ENCODE measurements at regions not wholly inside any gene's neighbourhood (a gene's known extent, or its start where the extent isn't known, plus 50 kb on each side); places are given as distances from the start of the nearest gene placed in this dataset.
A peak's percentile ranks its signal among the peaks of the same experiment; 100 is the strongest.

DNA sequence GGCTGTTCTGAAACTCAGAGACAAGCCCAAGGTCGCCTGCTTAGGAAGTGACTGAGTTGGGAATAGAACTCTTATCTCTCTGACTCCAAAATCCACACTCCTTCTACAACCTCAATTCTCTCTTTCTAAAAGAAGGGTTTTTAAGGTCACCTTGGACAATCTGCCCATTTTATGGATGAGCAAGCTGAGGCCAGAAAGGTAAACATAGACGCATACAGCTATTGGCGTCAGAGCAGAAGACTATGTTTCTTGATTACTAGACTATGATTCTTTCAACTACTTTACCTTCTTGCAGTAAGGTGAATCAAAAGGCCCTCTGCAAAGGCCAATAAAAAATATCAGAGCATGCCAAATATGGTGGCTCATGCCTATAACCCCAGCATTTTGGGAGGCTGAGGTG, 276.6 kb downstream of the CLIC5 start:
- no peak for DNase-seq

DNA sequence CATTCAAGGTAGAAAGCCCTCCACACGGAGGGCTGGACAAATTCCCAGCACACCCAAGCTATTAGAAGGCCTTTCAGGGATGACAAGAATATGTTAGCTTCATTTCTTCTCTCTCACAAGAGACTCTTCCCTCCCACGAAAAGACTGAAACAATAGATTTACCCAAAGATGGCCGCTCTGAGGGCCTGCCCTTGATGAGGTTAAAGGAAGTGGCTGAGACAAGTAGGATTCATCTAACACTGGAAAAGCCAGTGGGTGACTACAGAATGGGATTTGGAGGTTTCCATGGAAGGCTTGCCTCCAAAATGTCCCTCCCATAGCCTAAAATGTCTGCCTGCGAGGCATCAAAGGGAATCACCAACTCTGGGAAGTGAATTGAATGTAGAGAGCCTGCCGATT, 277.6 kb downstream of the CLIC5 start:
- no peak for DNase-seq

DNA sequence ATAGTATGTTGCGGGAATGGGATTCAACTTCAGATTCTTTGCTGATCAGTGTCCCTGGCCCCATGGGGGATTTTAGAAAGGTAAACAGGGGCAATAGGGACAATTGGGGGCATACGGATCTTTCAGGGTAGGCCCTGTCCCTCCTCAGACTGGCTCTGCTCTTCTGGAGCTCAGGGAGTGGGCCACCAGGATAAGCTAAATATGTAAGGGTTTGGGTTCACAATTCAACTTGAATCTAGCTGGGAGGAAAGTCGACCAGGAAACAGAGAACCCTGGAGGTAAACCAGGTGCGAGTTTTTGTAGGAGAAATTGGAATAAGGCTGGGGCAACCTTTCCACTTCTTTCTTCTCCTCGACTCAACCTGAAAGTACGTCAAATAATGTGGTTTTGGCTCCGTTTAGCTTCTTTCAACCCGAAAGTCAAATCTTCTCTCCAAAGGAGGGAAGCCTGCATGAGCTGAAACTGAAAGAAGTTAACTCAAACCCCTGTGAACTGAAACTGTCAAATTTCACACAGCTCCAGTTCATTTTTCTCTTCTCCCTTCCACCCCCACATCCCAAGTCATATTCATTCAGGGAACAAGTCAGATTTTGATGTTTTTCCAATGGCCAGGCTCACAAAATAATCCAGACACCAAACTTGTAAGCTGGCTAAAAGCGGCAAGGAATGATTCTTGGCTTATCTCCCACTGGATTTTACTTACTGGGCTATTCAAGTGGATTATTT, 278.2 kb downstream of the CLIC5 start:
- DNase-seq, result no peak

DNA sequence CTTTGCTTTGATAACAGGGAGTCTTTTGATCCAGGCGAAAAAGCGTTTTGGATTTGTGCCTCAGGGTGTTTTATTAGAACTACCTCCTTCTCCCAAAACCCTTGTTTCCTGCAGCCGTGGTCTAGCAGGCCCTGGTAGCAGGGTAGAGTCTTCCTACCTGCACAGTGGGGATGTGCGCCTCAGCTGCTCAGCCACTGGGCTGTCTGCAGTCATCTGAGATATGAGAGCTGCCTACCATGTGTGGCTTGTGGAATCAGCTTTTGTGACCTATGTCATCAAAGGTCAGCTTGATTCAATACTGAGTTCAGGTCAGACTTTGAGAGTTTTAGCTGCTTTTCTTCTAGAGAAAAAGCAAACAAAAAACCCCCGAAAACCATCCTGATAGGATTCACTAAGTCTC, 279.5 kb downstream of the CLIC5 start:
- DNase-seq, result no peak

DNA sequence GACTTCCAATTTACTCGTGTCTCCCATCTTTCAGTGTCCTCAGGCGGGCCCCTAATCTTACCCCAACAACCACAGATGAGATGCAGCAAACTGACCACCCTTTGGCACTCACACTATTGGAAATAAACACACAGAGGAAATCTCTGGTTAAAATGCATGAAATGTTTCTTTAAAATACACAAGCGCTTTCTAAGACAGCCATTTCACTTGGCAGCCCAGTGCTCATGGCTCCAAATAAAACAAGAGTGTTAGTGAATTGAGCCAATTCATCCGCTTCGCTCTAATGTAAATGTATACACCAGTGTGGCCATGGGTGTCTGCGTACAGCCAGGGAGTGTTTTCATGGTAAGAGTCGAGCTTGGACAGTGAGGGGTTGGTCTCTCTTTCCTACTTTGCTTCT, 282.9 kb downstream of the CLIC5 start:
- no peak for DNase-seq

DNA sequence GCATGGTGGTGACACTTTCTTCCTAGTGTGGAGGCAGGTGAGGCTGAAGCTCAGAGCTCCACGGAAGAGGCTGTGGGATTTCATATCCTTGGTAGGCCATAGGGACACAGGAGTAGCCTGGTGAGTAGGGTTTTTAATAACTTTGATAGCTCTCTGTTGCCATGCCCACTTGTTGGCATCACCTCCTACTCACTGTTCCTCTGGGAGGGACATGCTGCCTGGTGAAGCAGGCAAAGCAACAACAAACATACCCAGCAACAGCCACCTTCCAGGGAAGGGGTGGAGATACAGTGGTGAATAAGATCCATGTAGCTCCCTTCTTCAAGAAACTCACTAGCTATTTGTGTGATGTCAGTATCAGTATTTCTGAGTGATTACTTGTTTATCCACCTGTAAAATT, 285.4 kb downstream of the CLIC5 start:
- no peak for DNase-seq

DNA sequence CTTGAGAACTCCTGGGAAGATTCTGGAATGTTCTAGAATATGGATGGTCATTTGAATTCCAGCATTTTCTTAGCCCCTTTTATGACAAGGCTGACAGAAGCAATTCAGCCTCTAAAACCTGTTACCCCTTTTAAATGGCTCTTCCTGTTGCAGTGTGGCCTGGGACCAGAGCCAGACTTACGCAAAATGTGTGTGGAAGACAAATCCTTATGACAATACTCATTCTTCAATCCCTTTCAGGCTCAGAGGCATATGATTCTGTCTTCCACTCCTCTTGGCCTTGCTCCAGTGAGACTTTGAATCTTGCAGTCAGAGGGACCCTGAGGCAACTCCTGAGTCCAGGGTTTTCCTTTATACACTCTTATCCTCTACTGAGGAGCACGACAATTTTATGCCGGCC, 287.0 kb downstream of the CLIC5 start:
- no peak for DNase-seq

DNA sequence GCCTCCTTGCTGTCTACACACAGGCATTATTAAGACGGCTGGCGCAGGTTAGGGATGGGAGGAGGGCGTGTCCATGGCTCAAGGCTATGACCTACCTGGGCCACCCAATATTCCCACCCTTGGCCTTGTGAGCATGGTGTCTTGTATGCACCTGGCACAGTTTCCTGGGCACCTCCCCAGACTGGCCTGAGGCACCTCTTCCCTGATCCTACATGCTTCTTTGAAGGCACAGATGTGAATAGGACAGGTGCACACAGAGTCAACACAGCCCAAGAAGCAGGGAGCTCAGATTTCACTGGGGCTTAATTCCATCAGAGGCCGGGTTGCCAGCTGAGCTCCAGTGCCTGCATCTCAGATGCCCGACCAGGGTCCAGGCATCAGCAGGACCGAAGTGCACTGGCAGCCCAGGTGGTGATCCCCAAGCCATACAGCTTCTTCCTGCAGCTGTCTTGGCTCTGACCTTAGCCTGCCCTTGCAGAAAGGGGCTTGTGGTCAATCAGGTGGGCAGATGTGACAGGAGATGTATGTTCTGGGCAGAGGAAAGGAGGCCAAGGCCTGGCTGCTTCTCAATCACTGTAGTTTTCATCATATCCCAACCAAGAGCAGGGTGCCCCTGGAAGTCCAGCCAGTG, 287.7 kb downstream of the CLIC5 start:
- no peak for DNase-seq

DNA sequence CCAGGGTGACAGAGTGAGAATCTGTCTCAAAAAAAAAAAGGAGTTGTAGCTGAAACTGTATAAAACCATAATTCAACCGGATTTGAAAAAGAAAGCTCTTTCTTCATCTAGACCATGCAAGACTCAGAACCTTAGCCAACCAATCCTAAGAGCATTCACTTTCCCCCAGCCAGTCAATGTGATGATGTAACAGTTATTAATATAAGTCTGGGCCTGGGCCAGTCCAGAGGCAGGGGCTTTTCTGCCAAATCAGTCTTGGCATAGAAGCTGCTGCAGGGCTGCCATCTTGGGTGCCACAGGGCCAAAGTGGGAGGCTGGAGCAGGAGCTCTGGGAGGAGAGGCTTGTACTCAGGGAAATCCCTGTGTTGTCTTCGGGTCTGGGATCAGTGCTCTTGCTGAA, 288.4 kb downstream of the CLIC5 start:
- DNase-seq, result no peak

DNA sequence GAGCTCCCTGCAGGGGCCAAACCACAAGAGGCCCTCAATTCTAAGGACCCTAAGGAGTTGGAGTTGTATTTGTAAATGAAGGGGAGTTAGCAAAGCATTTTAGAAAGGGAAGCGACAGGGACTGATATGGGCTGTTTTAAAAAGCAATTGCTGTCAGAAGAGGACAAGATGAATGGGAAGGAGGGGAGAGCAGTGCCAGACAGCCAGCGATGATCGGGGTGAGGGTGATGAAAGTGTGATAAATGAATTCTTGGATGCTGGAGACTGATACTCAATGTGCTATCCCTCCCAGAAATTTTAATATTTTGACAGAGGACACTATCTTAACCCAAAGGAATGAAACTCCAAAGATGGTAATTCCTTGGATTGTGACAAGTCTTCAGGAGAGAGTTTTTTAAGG, 289.2 kb downstream of the CLIC5 start:
- DNase-seq, result no peak

DNA sequence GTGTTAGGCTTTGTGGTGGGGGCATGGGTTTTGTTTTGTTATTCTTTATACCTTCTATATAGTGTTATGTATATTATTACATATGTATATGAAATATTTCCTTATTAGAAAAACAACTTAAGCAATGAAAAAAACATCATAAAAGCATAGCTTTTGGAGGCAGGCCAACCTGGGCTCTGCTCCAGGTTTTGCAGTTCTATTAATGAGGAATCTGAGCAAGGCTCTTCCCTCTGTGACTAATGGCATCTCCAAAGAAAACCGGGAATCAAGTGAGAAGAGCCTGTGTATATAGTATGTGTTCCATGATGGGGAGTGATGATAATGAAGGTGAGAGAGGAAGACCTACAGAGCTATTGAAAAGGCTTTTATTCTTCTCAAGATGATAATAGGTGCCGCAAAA, 291.1 kb downstream of the CLIC5 start:
- no peak for DNase-seq

DNA sequence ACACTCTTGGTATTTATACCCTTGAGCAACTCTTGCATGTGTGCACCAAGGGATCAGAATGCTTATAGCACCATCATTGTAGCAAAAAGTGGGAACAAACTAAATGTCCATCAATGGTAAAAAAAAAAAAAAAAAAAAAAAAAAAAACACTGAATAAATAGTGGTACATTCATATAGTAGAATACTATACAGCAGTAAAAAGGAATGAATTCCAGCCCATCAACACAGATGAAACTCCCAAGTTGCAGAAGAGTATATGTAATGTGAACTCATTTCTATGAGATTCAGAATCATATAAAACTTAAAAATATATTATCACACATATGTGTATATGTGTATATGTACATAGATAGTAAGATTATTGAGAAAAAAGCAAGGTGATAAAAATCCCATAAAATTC, 291.6 kb downstream of the CLIC5 start:
- DNase-seq, result no peak

DNA sequence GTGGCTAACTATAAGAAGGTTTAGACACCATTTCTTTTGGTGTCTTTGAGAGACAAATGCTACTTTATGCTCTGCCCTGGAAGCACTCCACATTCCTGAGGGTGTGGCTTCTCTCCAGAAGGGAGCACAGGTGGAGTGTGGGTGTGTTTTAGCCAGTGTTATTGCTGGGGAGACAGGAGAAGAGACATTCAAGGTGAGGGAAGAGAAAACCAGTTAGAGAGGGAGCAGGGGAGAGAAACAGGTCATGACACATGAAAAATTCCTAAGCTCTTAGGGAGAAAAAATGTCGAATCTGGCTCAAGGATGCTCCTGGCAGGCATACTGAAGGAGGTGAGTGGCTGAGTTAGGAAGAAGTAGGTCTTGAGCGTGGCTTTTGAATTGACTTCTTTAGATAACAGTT, 292.8 kb downstream of the CLIC5 start:
- no peak for DNase-seq

DNA sequence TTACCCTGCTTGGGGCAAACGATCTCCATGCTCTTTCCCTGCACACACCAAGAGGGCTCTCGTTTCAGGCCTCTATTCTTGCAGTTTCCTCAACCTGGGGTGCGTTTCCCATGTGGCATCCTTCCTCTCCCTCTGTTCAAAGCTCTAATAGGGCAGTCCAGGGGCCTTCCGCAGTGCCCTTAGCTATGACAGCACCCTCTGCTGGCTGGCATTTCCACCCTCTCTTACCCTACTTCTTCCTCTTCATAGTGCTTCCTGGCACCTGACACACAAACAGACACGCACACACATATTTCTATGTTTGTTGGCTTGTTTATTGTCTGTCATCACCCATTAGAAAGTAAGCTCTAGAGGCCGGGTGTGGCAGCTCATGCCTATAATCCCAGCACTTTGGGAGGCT, 294.0 kb downstream of the CLIC5 start:
- DNase-seq, result no peak

DNA sequence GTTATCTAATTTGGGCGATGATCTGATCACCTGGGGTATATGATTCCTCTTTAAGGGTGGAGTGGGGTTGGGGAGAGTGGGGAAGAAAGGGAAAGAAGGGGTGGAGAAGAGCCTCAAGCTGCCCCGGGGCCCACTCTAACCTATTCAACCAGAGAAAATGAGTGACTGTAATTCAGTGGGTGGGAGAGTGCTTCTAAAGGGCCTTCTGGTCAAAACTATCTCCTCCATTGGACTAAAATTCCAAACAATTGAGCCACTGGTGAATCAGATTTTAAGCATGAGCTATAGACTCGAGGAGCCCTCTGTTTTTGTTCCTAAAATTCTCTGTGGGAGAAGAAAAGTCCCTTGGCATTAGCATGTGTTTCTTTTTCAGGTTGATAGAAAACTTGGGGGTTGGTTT, 296.8 kb downstream of the CLIC5 start:
- no peak for DNase-seq

DNA sequence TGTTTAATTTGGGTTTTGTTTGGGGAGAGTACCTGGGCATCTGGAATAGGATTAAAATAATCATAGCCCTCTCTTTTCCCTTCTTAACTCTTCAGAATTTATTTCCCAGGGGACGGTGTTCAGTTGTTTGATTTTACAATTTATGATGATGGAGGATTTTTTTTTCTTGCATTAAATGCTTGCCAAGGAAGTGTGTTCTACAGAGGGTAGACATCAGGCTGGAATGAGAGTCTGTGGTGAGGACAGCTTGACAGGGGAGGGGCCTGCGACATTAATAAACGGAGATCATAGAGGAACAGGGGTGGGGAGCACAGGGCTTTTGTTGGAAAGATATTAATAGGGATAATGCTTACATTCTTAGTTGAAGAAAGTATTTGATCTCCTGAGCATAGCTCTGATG, 297.5 kb downstream of the CLIC5 start:
- DNase-seq, result no peak

DNA sequence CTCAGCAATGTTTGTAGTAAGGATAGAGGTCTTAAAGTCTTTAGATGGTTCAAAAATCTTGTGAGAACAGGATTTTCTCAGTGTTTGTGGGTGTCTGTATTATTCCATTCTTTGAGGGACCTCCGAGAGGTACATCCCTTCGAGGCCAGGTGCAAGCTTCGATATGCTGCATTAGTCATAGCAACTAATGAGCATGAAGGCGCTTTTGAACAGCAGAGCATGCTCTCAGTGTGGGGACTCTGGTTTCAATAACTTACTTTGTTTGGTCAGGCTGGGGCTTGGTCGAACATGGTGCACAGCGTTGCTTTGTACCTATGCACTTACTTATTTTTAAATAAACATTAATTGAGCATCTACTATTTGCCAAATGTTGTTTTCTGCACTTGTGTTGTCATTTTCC, 297.9 kb downstream of the CLIC5 start:
- DNase-seq, result no peak

DNA sequence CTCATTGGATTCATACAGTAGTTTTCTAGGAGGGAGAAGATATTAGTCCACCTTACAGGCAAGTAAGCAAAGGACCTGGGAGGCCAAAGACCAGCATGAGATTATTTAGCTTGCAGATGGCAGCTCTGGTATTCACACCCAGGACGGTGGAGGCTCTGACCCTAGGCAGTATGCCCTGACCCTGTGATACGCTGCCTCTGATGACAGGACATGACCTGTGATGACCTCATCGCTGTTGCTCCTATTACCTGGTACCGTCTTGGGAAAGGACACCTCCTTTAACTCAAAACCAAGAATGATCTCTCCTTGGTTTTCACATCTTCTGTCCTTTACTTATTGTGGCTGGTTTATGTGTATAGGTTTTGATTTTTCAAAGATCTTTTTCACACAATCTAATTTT, 298.6 kb downstream of the CLIC5 start:
- no peak for DNase-seq

DNA sequence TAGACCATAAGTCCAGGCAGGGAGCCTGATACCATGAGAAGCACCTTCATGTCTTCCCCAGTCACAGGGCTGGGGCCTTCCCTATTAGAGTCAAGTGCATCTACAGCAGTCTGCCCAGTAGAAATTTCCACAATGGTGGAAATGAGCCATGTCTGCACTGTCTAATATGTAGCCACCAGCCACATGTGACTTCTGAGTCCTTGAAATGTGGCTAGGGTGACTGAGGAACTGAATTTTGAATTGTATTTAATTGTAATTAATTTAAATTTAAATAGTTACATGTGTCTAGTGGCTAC, 300.2 kb downstream of the CLIC5 start:
- DNase-seq, result no peak

DNA sequence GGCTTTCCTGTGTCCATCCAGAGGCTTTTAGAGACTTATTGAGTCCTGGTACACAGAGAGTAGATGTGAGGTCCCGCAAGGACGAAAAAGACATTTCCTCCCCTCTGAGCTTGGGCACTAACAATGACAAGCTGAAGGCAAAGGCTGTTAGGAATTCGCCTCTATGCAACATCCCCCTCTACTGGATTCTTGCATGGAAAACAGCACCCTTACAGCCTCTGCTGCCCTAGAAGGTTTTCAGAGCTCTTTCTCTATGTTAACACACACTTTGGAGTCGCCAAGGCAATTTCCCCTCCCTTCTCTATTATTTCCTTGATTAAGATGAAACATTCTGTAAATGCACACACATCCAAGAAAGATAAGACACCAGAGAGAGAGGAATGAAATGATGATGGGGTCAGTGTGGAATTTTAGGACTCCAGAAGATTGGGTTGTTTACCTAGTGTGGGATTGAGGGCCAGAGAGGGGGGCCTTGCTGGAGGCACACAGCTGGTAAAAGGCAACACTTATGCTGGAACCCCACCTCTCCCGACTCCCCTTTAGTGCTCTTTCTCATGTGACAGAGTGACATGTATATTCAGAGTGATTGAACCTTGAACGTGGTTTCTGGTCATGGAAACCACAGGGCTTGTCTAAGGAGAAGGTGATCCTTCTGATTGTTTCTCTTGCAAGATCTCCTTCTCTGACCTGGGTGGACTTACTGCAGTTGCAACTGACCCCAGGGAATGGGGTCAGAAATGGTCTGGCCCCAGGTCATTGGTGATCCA, 300.7 kb downstream of the CLIC5 start:
- DNase-seq, result peak; percentile 24

DNA sequence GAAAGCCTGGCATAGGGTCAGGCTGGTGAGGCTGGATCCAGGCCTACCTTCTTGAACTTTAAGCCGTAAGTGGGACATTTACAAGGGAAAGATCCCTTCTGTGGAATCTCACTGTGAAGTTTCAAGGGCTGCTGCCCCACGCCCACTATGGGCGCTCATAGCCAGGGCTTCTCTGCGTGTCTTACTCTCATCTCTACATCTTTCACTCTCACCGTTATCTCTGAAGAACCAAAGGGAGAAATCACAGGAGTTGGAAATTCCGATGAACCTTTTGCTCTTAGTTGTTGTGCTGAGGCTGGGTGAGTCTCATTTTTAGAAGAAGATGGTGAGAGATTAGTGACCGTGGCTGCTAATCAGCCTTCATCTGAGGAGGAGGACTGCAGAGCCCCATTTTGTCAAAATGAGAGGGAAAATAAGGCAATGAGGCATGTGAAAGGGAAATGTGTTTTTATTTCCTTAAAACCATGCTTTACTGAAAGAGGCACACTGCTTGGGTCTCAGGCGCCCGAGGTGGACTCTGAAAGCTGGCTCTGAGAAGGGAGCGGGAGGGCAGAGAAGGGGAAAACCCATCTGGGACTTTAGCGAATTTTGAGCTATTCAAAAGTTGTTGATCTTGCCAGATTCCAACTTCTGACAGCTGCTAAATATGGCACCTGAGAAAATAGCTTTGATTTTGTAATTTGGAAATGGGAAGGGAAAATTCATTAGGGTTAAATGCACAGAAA, 301.5 kb downstream of the CLIC5 start:
- peak; percentile 50 for DNase-seq
